Peyer's patch (tissue), 4 donors: ENCODE measurements at regions not wholly inside any gene's neighbourhood (a gene's known extent, or its start where the extent isn't known, plus 50 kb on each side); places are given as distances from the start of the nearest gene placed in this dataset.

ENCODE experiments used
- DNase-seq, 3 donors: peaks; one replicate each; pipeline ENCODE4 v3.0.0-alpha.2; 2017 to 2019
- H3K27ac ChIP-seq, 4 donors: fragments of 200-600 bp; sonication (generic); one replicate each; pipeline ENCODE4 v1.5.1; 2016 to 2019
- H3K27me3 ChIP-seq, 2 donors: fragments of 200-600 bp; sonication (generic); one replicate each; pipeline ENCODE4 v1.5.1; 2019
- H3K36me3 ChIP-seq, 3 donors: fragments of 200-600 bp; sonication (generic); one replicate each; pipeline ENCODE4 v1.5.1; 2016 to 2019
- H3K4me1 ChIP-seq, 4 donors: fragments of 200-600 bp; sonication (generic); one replicate each; pipeline ENCODE4 v1.5.1; 2016 to 2019
- H3K4me3 ChIP-seq, 4 donors: fragments of 200-600 bp; sonication (generic); 1 replicate in 3 of 4; 2 replicates in 1 of 4; pipeline ENCODE4 v1.5.1; 2016 to 2019; ENCODE audit warnings: mild to moderate bottlenecking in 1 of 4
- H3K9me3 ChIP-seq, 4 donors: fragments of 200-600 bp; sonication (generic); one replicate each; pipeline ENCODE4 v1.5.1; 2016 to 2019; ENCODE audit warnings: mild to moderate bottlenecking in 1 of 4
- POLR2A ChIP-seq, 2 donors: fragments of 450-650 bp; IDR thresholded peaks; one replicate each; pipeline ENCODE4 v1.5.1; 2017; ENCODE audit warnings: antibody characterized with exemption in 2 of 2, mild to moderate bottlenecking in 2 of 2, moderate library complexity in 2 of 2
- TF ChIP-seq, protein P1 (sequence below), 6 experiments: fragments of 450-650 bp in 4 of 6; fragments of 200-600 bp in 2 of 6; sonication (generic) in 1 of 6; IDR thresholded peaks; one replicate each; pipeline ENCODE4 v1.5.1; 2017 to 2019; ENCODE audit warnings: antibody characterized with exemption in 6 of 6, mild to moderate bottlenecking in 3 of 6, moderate library complexity in 1 of 6

DNA sequence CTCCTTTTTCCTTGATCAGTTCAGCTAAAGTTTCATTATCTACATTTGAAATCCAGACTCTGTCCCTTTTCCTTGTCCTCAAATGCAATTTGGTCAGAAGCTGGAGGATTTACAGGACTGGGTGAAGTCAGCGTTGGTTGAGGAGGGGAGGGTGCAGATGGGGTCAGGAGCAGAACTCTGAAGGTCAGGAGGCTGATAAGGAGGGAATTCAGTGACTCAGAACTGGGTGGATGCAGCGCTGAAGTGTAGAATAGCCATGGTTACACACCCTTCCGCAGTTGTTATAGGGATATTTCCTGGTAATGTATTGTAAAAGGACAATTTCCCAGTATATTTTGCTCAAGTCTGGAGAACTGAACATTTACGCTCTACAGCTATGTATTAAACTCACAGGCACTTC is 133.1 kb upstream of the FOXA2 start:
- Histone ChIP-seq H3K27ac (no peak overlapping the region), H3K27me3 (no peaks in the 10 kb centered on the region), H3K4me1 (no peaks in the 10 kb centered on the region), H3K4me3 (no peak overlapping the region), H3K9me3 (no peaks in the 10 kb centered on the region), H3K36me3 (no peaks in the 10 kb centered on the region)
- TF ChIP-seq POLR2A (IDR thresholded peaks at IDR 0.05), result no peak
- TF ChIP-seq, protein P1, sequence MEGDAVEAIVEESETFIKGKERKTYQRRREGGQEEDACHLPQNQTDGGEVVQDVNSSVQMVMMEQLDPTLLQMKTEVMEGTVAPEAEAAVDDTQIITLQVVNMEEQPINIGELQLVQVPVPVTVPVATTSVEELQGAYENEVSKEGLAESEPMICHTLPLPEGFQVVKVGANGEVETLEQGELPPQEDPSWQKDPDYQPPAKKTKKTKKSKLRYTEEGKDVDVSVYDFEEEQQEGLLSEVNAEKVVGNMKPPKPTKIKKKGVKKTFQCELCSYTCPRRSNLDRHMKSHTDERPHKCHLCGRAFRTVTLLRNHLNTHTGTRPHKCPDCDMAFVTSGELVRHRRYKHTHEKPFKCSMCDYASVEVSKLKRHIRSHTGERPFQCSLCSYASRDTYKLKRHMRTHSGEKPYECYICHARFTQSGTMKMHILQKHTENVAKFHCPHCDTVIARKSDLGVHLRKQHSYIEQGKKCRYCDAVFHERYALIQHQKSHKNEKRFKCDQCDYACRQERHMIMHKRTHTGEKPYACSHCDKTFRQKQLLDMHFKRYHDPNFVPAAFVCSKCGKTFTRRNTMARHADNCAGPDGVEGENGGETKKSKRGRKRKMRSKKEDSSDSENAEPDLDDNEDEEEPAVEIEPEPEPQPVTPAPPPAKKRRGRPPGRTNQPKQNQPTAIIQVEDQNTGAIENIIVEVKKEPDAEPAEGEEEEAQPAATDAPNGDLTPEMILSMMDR (IDR thresholded peaks at IDR 0.05), result no peak
- no peak for DNase-seq

GRCh38 chr20:22719167-22719591 is 134.8 kb upstream of the FOXA2 start:
- TF ChIP-seq, protein P1 (IDR thresholded peaks at IDR 0.05), result no peak
- TF ChIP-seq POLR2A (IDR thresholded peaks at IDR 0.05), result no peak
- Histone ChIP-seq H3K4me3 (no peak overlapping the region), H3K27ac (no peak overlapping the region), H3K4me1 (no peaks in the 10 kb centered on the region), H3K36me3 (no peaks in the 10 kb centered on the region), H3K9me3 (no peaks in the 10 kb centered on the region), H3K27me3 (no peaks in the 10 kb centered on the region)
- DNase-seq, result no peak

DNA sequence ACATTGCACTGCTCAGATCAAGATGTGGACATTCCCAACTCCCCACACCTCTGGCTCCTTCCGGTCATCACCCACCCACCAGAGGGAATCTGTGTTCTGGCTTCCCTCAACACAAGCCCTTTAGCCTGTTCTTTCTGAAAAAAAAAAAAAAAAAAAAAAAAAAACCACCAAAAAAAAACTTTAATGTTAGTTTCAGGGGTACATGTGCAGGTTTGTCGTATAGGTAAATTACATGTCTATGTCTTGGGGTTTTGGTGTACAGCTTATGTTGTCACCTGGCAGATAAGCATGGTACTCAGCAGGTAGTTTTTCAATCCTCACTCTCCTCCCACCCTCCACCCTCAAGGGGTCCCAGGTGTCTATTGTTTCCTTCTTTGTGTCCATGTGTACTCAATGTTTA is 135.8 kb upstream of the FOXA2 start:
- no peak for TF ChIP-seq POLR2A (IDR thresholded peaks at IDR 0.05)
- TF ChIP-seq, protein P1 (IDR thresholded peaks at IDR 0.05), result no peak
- Histone ChIP-seq H3K27ac (no peak overlapping the region), H3K4me1 (peaks cover 0 to 5% (median 0%) of the 10 kb centered on the region in 4 donors), H3K4me3 (no peak overlapping the region), H3K27me3 (no peaks in the 10 kb centered on the region), H3K9me3 (no peaks in the 10 kb centered on the region), H3K36me3 (no peaks in the 10 kb centered on the region)
- DNase-seq, result no peak

DNA sequence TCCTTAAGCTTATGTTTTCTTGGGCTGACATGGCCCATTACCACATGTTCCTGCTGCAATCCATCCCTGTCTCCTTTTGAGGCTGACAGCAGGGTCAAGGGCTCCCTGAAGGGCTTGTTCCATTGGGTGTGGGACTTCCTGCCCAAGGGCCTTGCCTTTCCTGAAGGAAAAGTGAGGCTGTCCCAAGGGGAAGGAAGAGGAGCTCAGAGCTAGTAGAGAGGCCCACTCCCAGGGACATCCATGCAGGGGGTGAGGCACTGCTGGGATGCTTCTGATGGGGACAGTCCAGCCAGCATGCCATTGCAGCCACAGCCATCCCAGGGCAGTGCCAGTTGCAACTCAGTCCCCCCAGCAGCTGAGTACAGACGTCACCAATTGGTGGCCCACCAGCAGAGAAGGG is 138.4 kb upstream of the FOXA2 start:
- no peak for TF ChIP-seq POLR2A (IDR thresholded peaks at IDR 0.05)
- TF ChIP-seq, protein P1 (IDR thresholded peaks at IDR 0.05), result no peak
- DNase-seq, result no peak
- Histone ChIP-seq H3K27me3 (no peaks in the 10 kb centered on the region), H3K27ac (no peak overlapping the region), H3K9me3 (no peaks in the 10 kb centered on the region), H3K4me1 (peaks cover 0 to 5% (median 0%) of the 10 kb centered on the region in 4 donors), H3K4me3 (no peak overlapping the region), H3K36me3 (no peaks in the 10 kb centered on the region)

- H3K27ac ChIP-seq, result no peak overlapping the region
- H3K27me3 ChIP-seq, result no peaks in the 10 kb centered on the region
- H3K36me3 ChIP-seq, result no peaks in the 10 kb centered on the region
- peaks cover 0 to 5% (median 0%) of the 10 kb centered on the region in 4 donors for H3K4me1 ChIP-seq
- TF ChIP-seq, protein P1 (IDR thresholded peaks at IDR 0.05), result no peak
- TF ChIP-seq POLR2A (IDR thresholded peaks at IDR 0.05), result no peak
- DNase-seq, result no peak
- no peak overlapping the region for H3K4me3 ChIP-seq
- H3K9me3 ChIP-seq, result no peaks in the 10 kb centered on the region
These were observed 139.3 kb upstream of the FOXA2 start for GRCh38 chr20:22723659-22724058.

GRCh38 chr20:22728146-22728745 is 143.9 kb upstream of the FOXA2 start:
- peaks cover 0 to 5% (median 0%) of the 10 kb centered on the region in 4 donors for H3K4me1 ChIP-seq
- no peak overlapping the region for H3K27ac ChIP-seq
- H3K4me3 ChIP-seq, result no peak overlapping the region
- H3K36me3 ChIP-seq, result no peaks in the 10 kb centered on the region
- DNase-seq, result no peak
- H3K9me3 ChIP-seq, result no peaks in the 10 kb centered on the region
- H3K27me3 ChIP-seq, result no peaks in the 10 kb centered on the region
- TF ChIP-seq, protein P1 (IDR thresholded peaks at IDR 0.05), result no peak
- no peak for TF ChIP-seq POLR2A (IDR thresholded peaks at IDR 0.05)
